Stimulated activated CD8-positive, alpha-beta memory T cell treated with anti-CD3 and anti-CD28 coated beads, Interleukin-12 subunit alpha, Interleukin-12 subunit beta, amount 100 ng/mL, for 4 hours (primary cell): ENCODE measurements at regions not wholly inside any gene's neighbourhood (a gene's known extent, or its start where the extent isn't known, plus 50 kb on each side); places are given as distances from the start of the nearest gene placed in this dataset.

Experiments
- DNase-seq: peaks from one replicate; pipeline ENCODE4 v3.0.0-alpha.2; 2020; ENCODE audit warnings: low read depth

DNA sequence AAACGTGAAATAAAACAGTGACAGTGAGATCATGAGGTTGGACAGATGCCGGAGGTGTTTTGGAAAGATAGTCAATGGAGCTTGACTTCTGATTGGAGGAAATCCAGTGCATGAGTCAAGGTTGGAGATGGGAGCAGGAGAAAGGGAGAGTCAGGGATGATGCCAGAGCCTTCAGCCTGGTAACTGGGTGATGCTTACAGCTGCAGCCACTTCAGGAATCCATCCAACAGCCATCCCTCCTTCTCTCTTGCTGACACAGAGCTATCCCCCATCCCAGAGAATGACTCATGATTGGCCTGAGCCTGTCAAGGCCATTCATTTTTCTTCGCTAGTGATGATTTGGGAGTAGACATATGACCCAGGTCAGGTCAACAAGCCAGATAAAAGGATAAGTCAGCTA, 112.8 kb downstream of the SAMD5 start:
- no peak for DNase-seq

GRCh38 chr6:147621961-147622360, 113.5 kb downstream of the SAMD5 start:
- DNase-seq = no peak

- DNase-seq = no peak
These were observed 116.5 kb downstream of the SAMD5 start for GRCh38 chr6:147624946-147625515.

GRCh38 chr6:147625946-147626345, 117.5 kb downstream of the SAMD5 start:
- no peak for DNase-seq

DNA sequence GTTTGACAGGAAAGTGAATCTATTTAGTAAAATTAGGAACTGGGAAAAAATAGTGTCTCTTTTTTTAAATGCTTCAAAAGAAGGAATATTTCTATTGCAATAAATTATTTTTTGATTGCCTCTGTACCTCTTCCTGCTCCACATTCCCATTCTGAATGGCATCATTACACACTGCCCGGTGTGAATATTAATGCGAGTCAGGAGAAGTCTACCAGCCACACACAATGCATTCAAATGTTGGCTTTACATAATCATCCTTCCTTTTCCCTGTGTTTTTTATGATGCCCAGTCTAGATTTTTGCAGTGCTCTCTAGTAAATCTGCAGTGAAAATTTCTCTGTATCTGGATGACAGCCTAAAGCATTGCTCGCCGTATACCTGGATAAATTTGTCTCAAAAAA, 118.9 kb downstream of the SAMD5 start:
- DNase-seq = no peak

GRCh38 chr6:147633191-147633590, 124.7 kb downstream of the SAMD5 start:
- no peak for DNase-seq

- no peak for DNase-seq
These were observed 129.2 kb downstream of the SAMD5 start for GRCh38 chr6:147637620-147638195.

GRCh38 chr6:147639279-147639678, 130.8 kb downstream of the SAMD5 start:
- no peak for DNase-seq

GRCh38 chr6:147640606-147641005, 132.1 kb downstream of the SAMD5 start:
- DNase-seq = no peak

DNA sequence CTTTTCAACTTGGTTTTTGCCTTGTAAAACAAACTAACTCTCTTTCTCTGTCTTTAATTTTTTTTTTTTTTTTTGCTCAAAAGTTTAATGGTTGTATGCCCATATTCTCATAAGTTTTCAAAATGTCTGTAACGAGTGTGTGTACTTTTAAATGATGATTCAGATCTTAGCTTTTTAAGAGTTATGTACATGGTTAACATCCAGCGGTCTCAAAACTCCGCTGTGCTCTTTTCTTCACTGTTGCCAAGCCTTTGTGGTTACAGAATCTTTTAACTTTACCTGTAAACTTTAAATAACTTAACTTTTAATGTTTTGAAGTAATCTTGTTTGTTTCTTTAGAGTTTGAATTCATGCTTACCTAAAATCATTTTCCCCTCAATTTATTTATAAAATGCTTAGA, 133.0 kb downstream of the SAMD5 start:
- DNase-seq = no peak

GRCh38 chr6:147642458-147642857, 134.0 kb downstream of the SAMD5 start:
- DNase-seq = no peak

- no peak for DNase-seq
These were observed 135.1 kb downstream of the SAMD5 start for GRCh38 chr6:147643341-147644200.

DNA sequence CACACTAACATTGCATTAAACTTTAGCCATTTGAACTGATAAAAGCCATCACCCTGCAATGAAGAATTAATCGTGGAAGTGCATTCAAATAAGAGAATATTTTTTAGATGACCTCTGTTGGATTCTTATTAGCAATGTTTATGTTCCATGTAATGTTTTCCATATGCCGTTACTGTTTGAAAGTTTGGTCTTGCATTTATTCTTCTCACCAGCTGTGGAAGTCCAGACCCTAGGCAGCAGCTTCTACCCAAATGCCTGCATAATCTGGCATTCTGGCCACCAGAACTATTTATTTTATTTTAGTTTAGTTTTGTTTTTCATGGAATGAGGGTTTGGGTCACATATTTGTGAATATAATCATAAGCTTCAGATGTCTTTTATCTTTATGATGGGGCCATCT, 140.4 kb downstream of the SAMD5 start:
- DNase-seq = no peak

GRCh38 chr6:147651249-147652063, 143.0 kb downstream of the SAMD5 start:
- DNase-seq = no peak

- DNase-seq = no peak
These were observed 145.1 kb downstream of the SAMD5 start for GRCh38 chr6:147653631-147654030.

GRCh38 chr6:147654103-147654845, 145.8 kb downstream of the SAMD5 start:
- no peak for DNase-seq

GRCh38 chr6:147660334-147661311, 152.1 kb downstream of the SAMD5 start:
- no peak for DNase-seq

DNA sequence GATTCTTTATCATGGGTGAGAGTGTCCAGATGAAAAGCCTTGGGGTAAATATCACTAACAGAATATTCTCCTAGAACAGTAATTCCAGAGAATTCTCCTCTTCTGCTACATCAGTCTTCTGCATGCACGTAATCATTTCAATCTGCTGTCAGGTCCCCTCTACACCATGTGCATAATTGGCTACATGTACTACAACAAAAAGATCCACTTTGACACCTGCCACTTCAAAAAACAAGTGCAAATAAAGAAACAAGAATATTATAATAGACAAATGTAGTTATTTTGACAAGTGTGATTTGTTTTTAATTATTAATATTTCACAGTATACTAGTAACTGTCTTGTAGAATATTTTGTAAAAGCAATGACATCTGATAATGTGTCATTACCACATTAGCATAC, 154.2 kb downstream of the SAMD5 start:
- DNase-seq = no peak

DNA sequence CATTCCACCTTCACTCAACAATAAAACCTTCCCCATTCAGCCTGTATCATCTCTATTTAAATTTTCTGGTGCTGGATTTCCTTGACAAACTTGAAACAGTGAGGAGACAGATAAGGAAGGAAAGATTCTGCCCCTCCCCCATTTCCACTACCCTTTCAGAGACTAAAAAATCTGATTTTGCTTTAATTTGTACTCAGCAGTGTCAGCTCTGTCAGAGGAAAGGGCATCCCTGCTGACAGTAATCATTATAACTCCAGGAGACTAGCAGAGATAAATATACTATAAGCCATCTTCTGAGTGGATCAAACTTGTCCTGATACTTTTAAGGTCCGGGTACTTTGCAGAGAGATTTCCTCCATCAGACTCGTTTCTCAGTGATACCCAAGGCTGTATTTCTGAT, 155.6 kb downstream of the SAMD5 start:
- DNase-seq = no peak

DNA sequence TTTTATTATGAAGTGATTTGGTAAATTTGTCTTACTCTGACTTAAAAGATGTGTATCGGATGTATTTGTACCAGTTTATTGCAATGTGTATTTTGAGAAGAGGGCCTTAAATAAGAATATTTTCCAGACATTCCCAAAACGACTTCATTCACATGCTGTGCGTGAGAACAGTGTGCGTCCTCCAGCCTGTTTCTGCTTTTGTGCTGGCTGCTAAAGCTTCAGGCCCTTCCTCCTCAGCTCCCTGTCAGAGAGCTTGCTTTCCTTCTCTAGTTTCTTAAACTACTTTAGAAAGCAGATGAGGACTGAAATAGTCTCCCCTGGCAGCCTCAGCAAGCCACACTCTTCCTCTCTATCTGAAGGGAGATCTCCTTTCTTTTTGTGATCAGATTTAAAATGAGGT, 157.8 kb downstream of the SAMD5 start:
- DNase-seq = no peak

GRCh38 chr6:147667082-147667481, 158.6 kb downstream of the SAMD5 start:
- DNase-seq = no peak
